HG02938 (cell line): ENCODE measurements at regions not wholly inside any gene's neighbourhood (a gene's known extent, or its start where the extent isn't known, plus 50 kb on each side); places are given as distances from the start of the nearest gene placed in this dataset.

Experiments
- ATAC-seq: cut with Tn5 transposase; IDR thresholded peaks from one replicate; pipeline ENCODE4 v1.9.1; 2021; ENCODE audit warnings: mild to moderate bottlenecking, moderate library complexity; ENCODE audit not compliant: unreplicated experiment

DNA sequence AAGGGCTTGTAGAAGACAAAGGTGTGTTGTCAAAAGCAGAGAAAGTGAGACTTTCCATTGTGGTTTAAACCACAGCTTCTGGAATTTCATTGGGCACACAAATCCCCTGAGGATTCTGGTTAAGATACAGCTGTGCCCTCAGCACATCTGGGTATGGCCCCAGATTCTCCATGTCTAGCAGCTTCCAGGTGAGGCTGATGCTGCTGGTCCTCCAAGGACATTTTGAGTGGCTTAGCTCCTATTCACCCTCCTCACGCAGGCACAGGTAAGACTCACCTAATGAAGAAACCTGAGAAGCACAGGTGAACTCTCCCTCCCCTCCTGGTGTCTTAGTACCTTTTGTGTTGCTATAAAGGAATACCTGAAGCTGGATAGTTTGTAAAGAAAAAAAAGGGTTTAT lies 88.9 kb upstream of the IGLL5 start:
- ATAC-seq, result no peak

DNA sequence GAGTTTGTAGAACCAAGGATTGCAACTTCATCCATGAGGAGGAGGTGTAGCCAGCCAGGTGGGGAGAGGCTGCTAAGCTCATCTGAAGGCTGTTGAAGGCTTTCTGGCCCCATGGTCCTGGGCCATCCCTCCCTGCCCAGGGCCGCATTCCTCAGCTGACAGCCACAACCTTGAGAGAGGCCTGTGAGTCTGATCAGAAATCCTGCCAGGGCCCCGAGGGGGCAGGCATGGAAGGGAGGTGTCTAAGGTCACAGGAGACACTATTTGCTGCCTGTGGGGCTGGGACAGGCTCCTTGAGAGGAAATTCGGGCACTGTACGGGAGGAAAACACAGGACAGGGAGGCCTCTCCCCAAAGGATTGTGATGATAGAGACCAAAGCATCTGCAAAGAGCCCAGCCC lies 88.1 kb upstream of the IGLL5 start:
- ATAC-seq, result no peak

DNA sequence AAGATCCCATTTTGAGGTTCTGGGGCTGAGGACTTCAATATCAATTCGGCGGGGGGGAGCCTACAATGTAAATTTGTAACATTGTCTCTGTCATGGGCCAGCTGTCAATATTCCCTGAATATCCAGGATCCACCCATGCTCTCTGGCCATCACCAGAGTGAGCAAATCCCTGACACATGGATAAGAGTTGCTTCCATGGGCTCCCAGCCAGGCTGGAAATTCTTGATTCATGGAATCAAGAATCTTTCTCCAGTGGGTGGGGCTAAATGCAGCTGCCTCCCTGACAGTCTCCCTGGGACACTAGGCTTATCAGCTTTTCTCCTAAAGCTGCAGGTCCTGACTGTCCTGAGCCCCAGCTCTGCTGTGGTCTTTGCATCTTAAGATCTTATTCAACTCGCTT lies 86.9 kb upstream of the IGLL5 start:
- no peak for ATAC-seq

DNA sequence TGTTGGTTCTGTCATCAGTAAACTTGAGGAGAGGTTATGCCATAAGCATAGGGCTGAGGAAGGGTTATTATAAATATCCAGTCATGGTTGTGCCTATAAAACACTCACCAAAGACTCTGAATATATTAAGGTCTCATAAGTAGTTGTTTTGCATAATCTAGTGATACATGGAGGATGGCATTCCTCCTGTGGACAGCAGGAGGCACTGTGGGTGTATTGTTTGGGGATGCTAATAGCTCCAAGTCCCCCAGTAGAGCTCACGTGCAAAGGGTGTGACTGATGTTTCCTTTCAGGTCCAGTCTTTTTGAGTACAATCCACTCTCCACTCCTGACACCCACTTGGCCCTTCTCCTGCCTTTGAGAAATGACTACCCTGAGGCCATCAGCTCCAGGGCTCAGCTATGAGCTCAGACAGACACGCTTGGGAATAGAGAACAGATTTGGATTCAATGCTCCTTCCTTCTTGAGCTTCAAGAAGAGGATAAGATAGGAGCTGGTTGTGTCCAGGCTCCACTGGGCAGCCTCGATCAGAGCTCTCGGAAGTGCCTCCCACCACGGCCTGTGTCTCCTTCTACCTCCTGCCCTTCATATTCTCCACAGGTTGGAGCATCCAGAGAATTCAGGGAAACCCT lies 85.2 kb upstream of the IGLL5 start:
- ATAC-seq, result no peak

DNA sequence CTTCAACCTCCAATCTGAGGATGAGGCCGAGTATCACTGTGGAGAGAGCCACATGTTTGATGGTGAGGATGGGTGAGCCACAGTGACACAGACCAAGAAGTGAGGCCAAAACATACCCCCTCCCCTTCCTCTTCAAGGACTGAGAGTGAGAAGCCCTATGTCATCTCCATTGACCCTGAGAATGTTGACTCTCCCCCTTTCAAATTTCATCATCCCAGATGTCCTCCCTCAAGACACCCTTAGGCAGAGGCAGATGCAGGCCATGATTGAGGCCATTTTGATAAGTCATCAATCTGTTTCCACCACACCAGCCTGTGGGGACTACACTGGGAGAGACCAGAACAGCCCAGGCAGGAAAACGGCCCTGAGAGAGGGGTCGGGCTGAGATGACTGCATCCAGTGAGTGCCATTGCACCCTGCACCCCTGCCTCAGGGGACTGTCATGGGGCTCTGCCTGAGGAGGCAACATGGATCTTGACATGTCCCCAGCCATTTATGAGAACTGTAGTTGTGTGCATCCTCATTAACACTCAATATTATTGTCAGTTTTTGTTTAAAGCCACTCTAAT lies 84.2 kb upstream of the IGLL5 start:
- ATAC-seq, result no peak

DNA sequence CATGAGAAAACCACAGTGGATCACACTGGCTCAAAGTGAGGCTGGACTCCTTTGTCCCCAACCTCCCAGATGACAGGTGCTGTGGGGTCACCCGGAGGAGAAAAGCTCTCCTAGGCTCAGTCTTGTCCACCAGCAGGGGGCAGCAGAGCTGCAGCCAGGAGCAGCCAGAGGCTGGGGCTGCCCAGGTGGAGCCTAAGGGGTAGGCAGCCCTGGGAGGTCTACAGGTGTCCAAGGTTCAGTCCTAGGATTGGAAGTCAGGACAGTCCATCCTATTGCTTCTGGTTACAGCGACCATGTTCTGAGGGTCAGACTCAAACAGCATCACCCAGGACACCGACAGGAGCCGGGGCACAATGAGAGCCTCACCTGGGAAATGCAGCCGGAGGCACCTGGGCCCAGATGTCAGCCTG lies 77.6 kb upstream of the IGLL5 start:
- ATAC-seq, result no peak

DNA sequence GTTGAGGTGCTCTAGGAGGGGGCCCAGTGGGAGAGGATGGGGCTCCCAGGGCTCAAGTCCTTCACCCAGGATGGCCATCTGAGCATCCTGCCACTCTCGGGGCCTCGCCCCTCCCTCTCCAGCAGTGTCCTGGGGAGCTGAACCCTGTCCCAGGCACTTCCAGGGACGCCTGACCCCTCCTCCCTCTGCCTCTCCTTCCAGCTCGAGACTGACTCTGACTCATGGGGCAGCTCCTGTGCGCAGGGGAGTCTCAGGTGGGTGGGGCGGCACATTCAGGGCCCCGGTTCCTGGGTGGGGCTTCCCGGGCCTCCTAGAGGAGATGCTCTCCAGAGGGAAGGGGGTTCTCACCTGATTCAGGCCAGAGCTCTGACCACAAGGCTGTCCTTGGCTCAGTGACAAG lies 77.1 kb upstream of the IGLL5 start:
- no peak for ATAC-seq

DNA sequence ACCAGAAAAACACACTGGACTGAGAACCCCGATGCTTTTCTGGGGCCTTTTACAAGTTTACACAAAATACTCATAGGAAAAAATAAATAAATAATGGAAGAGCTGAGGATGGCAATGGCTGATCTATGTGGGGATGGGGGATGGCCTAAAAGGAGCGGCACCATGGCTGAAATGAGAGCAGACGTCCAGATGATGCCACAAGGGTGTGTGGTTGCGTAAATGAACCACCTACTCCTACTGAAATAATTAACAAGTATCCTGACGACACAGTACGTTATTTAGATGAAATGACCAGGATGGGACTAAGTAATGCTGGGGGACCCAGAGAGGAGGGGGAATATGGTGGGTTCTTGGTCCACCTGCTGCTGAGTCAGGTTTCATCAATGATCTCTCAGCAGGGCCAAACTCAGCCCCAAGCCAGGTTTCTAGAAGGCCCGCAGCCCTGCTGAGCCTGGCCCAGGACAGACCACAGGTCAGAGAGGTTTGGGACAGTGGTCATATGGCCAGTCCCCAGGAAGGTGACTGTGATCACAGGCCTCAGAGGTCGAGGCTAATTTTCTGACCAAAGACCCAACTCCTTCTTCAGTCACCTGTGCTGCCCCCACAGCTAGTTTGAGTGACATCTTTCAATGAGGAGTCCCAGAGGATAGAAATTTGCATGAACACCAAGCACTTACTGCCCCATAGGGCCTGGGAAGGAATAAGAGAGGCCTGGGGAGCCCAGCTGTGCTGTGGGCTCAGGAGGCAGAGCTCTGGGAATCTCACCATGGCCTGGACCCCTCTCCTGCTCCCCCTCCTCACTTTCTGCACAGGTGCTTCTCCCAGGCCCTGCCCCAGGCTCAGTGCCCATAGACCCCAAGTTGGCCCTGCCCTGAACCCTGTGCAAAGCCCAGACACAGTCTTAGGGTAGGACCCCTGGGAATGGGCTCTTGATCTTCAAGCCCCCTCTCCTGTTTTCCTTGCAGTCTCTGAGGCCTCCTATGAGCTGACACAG lies 76.3 kb upstream of the IGLL5 start:
- no peak for ATAC-seq

DNA sequence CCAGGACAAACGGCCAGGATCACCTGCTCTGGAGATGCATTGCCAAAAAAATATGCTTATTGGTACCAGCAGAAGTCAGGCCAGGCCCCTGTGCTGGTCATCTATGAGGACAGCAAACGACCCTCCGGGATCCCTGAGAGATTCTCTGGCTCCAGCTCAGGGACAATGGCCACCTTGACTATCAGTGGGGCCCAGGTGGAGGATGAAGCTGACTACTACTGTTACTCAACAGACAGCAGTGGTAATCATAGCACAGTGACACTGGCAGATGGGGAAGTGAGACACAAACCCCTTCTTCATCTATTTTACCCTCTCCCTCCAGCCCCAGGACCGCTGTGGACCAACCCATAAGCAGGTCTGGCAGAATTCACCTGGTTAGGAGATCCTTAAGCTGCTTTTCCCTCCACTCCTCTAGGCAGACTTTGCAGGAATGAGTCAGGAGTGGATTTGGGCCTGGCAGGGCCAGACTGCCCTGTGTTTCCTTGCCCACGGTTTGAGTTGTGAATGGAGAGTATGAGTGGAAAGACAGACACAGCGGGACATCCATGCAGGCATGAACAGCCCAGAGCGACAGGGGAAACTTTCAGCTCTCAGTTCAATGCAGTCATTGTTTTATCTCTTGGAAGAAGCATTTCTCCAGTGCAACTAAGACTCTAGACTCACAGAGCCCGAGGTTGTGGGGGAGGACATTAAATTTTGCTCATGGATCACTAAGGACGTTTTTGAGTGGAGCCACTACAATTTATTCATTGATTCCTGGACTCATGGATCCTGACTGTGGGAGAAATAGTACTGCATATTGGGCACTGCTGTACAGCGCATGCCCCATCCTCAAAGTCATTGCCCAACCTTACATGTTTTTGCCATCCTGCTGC lies 75.3 kb upstream of the IGLL5 start:
- no peak for ATAC-seq

DNA sequence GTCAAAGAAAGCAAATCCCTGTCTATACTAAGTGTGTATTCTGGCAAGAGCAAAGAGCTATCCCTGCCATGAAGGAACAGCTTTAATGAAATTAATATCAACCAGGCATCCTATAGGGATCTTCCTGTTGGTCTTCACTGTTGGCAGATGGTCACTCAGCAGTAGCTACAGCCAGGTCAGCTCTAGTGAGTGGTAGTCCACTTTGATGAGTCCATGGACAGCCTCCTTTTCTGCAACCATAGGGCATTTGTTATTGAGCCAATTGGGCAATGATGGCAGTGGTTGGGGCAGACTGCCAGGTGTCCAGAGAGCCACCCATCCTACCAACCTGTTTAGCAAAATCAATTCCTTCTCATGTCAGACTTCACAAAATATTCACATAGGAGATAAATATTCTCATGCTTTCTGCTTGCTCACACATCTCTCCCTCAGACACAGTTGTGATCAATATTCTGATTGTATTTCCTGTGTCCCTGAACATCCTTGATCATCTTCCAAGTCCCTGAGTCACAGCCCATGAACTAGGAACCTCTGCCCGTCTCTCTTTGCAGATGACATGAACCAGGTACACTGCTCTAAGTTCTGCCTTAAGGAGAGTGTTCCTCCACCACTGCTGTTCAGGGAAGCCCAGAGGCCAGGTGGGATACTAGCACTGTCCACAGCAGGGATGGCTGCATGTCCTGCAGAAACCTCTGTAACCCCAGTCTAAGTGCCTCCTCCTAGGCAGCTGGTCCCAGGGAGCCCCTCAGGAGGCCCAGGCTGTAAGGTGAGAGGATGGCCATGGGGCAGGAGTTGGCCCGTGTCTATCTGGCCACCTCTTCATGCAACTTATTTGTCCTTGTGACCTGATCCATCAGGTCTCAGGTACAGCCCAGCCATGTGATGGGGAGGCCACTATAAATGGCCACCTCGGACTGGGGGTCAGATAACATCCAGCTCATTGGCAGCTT lies 74.2 kb upstream of the IGLL5 start:
- ATAC-seq, result no peak

DNA sequence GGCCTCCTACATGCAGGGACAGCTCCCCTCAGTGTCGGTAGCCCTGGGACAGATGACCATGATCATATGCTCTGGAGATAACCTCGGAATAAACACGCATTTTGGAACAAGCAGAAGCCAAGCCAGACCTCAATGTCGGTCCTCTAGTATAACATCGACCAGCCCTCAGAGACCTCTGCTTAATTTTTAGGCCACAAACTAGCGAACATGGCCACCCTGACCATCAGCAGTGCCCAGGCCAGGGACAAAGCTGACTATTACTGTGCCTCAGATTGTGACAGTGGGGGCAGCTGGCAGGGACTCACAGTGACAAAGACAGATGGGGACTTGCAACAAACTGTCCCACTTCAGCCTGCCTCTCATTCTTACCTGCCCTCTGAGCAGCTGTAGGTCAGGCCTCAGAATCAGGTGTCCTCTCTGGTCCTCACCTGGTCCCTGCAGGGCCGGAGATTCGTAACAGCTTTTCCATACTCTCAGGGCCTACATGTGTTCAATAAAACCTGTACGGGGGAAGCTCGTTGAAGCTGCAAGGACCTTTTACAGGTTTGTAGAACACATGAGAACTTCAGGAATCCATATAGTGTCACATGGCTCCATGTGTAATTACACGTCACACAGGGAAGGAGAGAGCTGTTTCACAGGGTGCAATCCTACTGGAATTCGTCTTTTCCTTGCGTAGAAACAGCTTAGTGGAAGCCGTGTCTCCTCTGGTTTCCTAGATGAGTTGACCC lies 72.8 kb upstream of the IGLL5 start:
- ATAC-seq, result no peak

DNA sequence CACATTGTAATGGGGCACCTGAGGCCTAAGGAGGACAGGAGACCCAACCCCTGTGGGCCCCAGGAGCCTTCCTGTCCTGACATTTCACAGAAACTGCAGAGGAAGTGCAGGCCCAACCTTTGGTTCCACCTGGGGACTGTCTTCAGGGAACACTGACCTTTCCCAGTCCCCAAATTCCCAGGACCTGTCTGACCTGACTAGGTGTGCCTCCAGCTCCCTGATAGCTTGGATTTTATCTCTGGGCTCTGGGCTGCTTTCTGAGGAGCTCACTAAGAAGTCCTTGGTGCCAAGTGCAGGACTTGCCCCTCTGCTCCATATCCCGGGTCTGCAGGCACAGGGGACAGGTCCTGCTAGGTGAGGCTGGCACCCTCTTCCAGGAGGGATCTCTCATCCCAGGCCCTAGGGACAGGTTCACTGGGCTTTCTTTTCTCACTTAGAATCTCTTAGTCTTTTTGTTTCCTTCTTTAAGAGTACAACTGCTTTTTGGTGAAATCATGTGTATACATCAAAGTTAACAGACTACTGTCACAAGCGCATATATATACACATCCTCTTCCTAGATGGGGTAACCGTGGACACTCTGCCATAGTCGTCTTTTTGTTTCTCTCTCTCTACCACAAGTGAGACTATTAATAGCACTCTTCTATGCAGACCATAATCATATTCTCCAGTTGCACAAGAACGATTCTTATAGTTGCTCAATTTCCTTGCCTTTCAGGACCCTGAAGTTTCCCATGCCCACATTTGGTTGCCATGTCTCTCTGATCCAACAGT lies 72.0 kb upstream of the IGLL5 start:
- no peak for ATAC-seq

DNA sequence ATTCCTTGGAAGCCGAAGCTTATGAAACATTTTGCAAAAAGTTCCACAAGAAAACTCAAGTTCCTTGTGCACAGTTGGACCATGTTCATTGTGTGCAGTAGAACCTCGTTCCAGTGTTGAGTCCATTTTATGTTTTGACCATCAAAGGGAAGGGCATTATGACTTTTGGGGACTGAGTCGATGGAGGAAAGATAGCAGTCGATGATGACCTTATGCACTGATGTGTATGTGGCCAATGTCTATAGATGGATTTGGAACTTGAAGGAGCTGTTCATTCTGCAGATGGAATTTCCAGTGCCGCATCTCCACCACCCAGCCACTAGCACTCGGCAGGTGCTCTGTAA lies 71.5 kb upstream of the IGLL5 start:
- no peak for ATAC-seq

DNA sequence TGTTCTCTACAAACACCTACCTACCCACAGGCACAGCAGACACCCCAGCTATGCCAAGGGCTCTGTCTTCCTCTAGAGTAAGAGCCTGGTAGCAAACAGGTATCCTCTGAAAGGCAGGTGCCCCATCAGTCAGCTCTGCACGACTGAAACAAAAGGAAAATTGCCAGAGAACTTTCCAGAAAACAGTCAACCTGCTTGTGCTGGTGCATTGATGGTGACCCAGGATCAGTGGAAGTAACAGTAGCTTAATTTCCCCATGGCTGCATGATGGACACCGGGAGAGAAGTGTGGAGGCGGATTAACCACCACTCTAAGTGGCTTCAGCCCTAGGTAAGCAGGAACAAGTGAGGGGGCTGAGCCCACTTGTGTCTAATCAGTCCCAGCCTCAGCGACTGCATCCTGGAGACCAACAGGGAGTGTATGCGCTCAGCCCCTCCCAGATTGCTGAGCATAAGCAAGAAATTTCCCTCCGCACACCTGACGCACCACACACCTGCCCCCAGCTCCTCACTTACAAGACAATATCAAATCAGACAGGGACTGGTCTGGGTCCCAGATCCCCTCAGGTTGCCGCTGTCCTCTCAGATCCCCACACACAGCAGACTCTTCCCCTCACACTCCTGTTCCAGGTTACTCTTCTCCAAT lies 70.7 kb upstream of the IGLL5 start:
- no peak for ATAC-seq

DNA sequence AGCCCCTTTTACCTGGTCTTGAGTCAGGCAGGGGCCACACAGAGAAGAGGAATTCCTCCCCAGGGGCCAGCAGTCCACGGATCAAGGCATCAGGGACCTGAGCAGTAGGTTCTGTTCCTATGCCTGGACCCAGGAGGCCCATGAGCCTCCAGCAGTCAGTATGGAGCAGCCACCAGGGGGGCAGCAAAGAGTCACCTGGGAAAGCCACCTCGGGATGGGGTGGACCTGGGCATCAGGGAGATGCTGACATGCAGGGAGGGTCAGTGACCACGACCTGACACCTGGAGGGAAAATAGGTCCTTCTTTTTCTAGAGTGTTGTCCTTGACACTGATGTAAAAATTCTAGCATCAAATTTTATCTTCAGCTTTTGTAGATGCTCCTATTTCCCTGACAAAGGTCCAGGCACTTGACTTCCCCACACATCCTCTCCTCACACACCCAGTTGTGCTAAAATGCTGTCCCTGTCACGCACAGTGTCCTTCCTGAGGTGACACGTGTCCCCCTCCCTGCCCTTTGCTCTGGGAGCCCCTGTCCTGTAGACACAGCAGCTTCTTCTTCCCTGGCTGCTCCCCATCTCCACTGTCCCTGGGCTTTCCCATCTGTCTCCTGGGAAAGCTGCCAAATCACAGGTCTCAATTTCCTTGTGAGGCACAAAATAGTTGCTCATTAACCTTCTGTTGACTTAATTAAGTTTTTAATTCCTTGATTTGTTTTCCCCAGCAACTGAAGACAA lies 70.0 kb upstream of the IGLL5 start:
- ATAC-seq, result no peak

DNA sequence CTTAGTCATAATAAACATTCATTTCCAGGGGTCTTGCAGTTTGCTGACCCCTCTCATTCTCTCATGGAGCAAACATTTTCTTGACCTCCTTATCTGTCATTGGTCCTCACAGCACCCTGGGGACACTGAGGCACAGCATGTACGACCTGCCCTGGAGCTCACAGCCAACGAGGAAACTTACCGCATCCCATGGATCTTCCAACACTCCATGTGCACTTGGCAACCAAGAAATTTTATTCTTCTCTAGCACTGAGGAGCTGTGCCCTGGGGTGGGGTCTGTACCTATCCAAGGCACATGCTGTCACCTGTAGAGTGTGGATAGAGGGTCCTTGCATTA lies 69.4 kb upstream of the IGLL5 start:
- no peak for ATAC-seq
